ENCODE measurements at regions not wholly inside any gene's neighbourhood (a gene's known extent, or its start where the extent isn't known, plus 50 kb on each side); places are given as distances from the start of the nearest gene placed in this dataset.

- Histone ChIP-seq H3F3A (ENCODE audit: insufficient read depth, low read length) (no peaks in the 10 kb centered on the region), H3K27ac (ENCODE audit: low read length) (no peak overlapping the region), H3K9ac (ENCODE audit: low read length) (no peak overlapping the region), H3K4me3 (ENCODE audit: low read length) (no peak overlapping the region), H3K4me1 (ENCODE audit: low read length) (no peaks in the 10 kb centered on the region), H3K9me3 (replicated peaks; ENCODE audit: insufficient read depth, low read length) (no peaks in the 10 kb centered on the region), H3K27me3 (replicated peaks; ENCODE audit: insufficient read depth, low read length) (no peaks in the 10 kb centered on the region), H2AFZ (ENCODE audit: low read length) (no peak overlapping the region), H3K36me3 (replicated peaks; ENCODE audit: insufficient read depth, low read length) (no peaks in the 10 kb centered on the region), H3K4me2 (ENCODE audit: low read depth, low read length) (no peak overlapping the region), H3K79me2 (ENCODE audit: low read length) (no peaks in the 10 kb centered on the region), H3K9me2 (replicated peaks; ENCODE audit: insufficient read depth, low read length) (no peaks in the 10 kb centered on the region), H4K20me1 (ENCODE audit: insufficient read depth, low read length) (no peaks in the 10 kb centered on the region)
- DNase-seq, result no peak
- TF ChIP-seq EZH2phosphoT487 (IDR thresholded peaks at IDR 0.05; ENCODE audit: low read length) (no peak), CTCF (IDR thresholded peaks at IDR 0.05; ENCODE audit: low read length) (no peak), EZH2 (optimal IDR thresholded peaks at IDR 0.05; ENCODE audit: low read depth, low read length) (no peak)
Observed at GRCh38 chr2:53535234-53535840, 232.3 kb upstream of the CHAC2 start.

GRCh38 chr2:53530126-53530525 is 237.5 kb upstream of the CHAC2 start:
- Histone ChIP-seq H3K79me2 (ENCODE audit: low read length) (no peaks in the 10 kb centered on the region), H3K9me3 (replicated peaks; ENCODE audit: insufficient read depth, low read length) (no peaks in the 10 kb centered on the region), H3K27me3 (replicated peaks; ENCODE audit: insufficient read depth, low read length) (no peaks in the 10 kb centered on the region), H3K4me3 (ENCODE audit: low read length) (no peak overlapping the region), H3K4me1 (ENCODE audit: low read length) (no peaks in the 10 kb centered on the region), H3K27ac (ENCODE audit: low read length) (no peak overlapping the region), H3K9ac (ENCODE audit: low read length) (no peak overlapping the region), H3K36me3 (replicated peaks; ENCODE audit: insufficient read depth, low read length) (no peaks in the 10 kb centered on the region), H3F3A (ENCODE audit: insufficient read depth, low read length) (no peaks in the 10 kb centered on the region), H3K9me2 (replicated peaks; ENCODE audit: insufficient read depth, low read length) (no peaks in the 10 kb centered on the region), H2AFZ (ENCODE audit: low read length) (no peak overlapping the region), H3K4me2 (ENCODE audit: low read depth, low read length) (no peak overlapping the region), H4K20me1 (ENCODE audit: insufficient read depth, low read length) (no peaks in the 10 kb centered on the region)
- DNase-seq, result no peak
- no peak for TF ChIP-seq EZH2 (optimal IDR thresholded peaks at IDR 0.05; ENCODE audit: low read depth, low read length)

GRCh38 chr2:53527056-53527455 is 240.5 kb upstream of the CHAC2 start:
- no peaks in the 10 kb centered on the region for H3K9me2 ChIP-seq (replicated peaks; ENCODE audit: insufficient read depth, low read length)
- H3K27ac ChIP-seq (ENCODE audit: low read length), result no peak overlapping the region
- no peaks in the 10 kb centered on the region for H3K79me2 ChIP-seq (ENCODE audit: low read length)
- H3K9ac ChIP-seq (ENCODE audit: low read length), result no peak overlapping the region
- no peak for DNase-seq
- H3F3A ChIP-seq (ENCODE audit: insufficient read depth, low read length), result no peaks in the 10 kb centered on the region
- no peak for TF ChIP-seq EZH2 (optimal IDR thresholded peaks at IDR 0.05; ENCODE audit: low read depth, low read length)
- TF ChIP-seq CTCF (IDR thresholded peaks at IDR 0.05; ENCODE audit: low read length), result no peak
- no peak for TF ChIP-seq EZH2phosphoT487 (IDR thresholded peaks at IDR 0.05; ENCODE audit: low read length)
- no peaks in the 10 kb centered on the region for H4K20me1 ChIP-seq (ENCODE audit: insufficient read depth, low read length)
- no peak overlapping the region for H3K4me2 ChIP-seq (ENCODE audit: low read depth, low read length)
- no peak overlapping the region for H3K4me3 ChIP-seq (ENCODE audit: low read length)
- no peak overlapping the region for H2AFZ ChIP-seq (ENCODE audit: low read length)
- no peaks in the 10 kb centered on the region for H3K4me1 ChIP-seq (ENCODE audit: low read length)
- H3K9me3 ChIP-seq (replicated peaks; ENCODE audit: insufficient read depth, low read length), result no peaks in the 10 kb centered on the region
- no peaks in the 10 kb centered on the region for H3K36me3 ChIP-seq (replicated peaks; ENCODE audit: insufficient read depth, low read length)
- H3K27me3 ChIP-seq (replicated peaks; ENCODE audit: insufficient read depth, low read length), result no peaks in the 10 kb centered on the region
